ENCODE measurements at regions not wholly inside any gene's neighbourhood (a gene's known extent, or its start where the extent isn't known, plus 50 kb on each side); places are given as distances from the start of the nearest gene placed in this dataset.

GRCh38 chr3:76038949-76039348 is 253.6 kb upstream of the ZNF717 start:
- Histone ChIP-seq H3K4me1 (ENCODE audit: control insufficient read depth in 1 of 2, insufficient read depth in 2 of 2, low read length in 2 of 2) (no peaks in the 10 kb centered on the region), H3K9me3 (ENCODE audit: control insufficient read depth in 1 of 2, low read length in 2 of 2) (no peaks in the 10 kb centered on the region), H3K27me3 (ENCODE audit: low read depth, low read length) (no peaks in the 10 kb centered on the region), H3K36me3 (ENCODE audit: control insufficient read depth in 1 of 2, insufficient read depth in 2 of 2, low read length in 2 of 2) (no peaks in the 10 kb centered on the region), H3K4me3 (ENCODE audit: low read depth in 1 of 2, low read length in 2 of 2) (no peak overlapping the region), H3K27ac (ENCODE audit: low read length) (no peak overlapping the region)

GRCh38 chr3:76039431-76039830 is 254.1 kb upstream of the ZNF717 start:
- Histone ChIP-seq H3K4me3 (ENCODE audit: low read depth in 1 of 2, low read length in 2 of 2) (no peak overlapping the region), H3K9me3 (ENCODE audit: control insufficient read depth in 1 of 2, low read length in 2 of 2) (no peaks in the 10 kb centered on the region), H3K27me3 (ENCODE audit: low read depth, low read length) (no peaks in the 10 kb centered on the region), H3K27ac (ENCODE audit: low read length) (no peak overlapping the region), H3K4me1 (ENCODE audit: control insufficient read depth in 1 of 2, insufficient read depth in 2 of 2, low read length in 2 of 2) (no peaks in the 10 kb centered on the region), H3K36me3 (ENCODE audit: control insufficient read depth in 1 of 2, insufficient read depth in 2 of 2, low read length in 2 of 2) (no peaks in the 10 kb centered on the region)

- Histone ChIP-seq H3K27me3 (ENCODE audit: low read depth, low read length) (no peaks in the 10 kb centered on the region), H3K9me3 (ENCODE audit: control insufficient read depth in 1 of 2, low read length in 2 of 2) (no peaks in the 10 kb centered on the region), H3K4me3 (ENCODE audit: low read depth in 1 of 2, low read length in 2 of 2) (no peak overlapping the region), H3K36me3 (ENCODE audit: control insufficient read depth in 1 of 2, insufficient read depth in 2 of 2, low read length in 2 of 2) (no peaks in the 10 kb centered on the region), H3K4me1 (ENCODE audit: control insufficient read depth in 1 of 2, insufficient read depth in 2 of 2, low read length in 2 of 2) (no peaks in the 10 kb centered on the region), H3K27ac (ENCODE audit: low read length) (no peak overlapping the region)
Measured at GRCh38 chr3:76040946-76041345, 255.6 kb upstream of the ZNF717 start.

GRCh38 chr3:76043746-76044145 is 258.4 kb upstream of the ZNF717 start:
- H3K4me1 ChIP-seq (ENCODE audit: control insufficient read depth in 1 of 2, insufficient read depth in 2 of 2, low read length in 2 of 2) = no peaks in the 10 kb centered on the region
- no peaks in the 10 kb centered on the region for H3K9me3 ChIP-seq (ENCODE audit: control insufficient read depth in 1 of 2, low read length in 2 of 2)
- H3K27ac ChIP-seq (ENCODE audit: low read length) = no peak overlapping the region
- H3K27me3 ChIP-seq (ENCODE audit: low read depth, low read length) = no peaks in the 10 kb centered on the region
- H3K4me3 ChIP-seq (ENCODE audit: low read depth in 1 of 2, low read length in 2 of 2) = no peak overlapping the region
- H3K36me3 ChIP-seq (ENCODE audit: control insufficient read depth in 1 of 2, insufficient read depth in 2 of 2, low read length in 2 of 2) = no peaks in the 10 kb centered on the region

GRCh38 chr3:76044601-76045600 is 259.6 kb upstream of the ZNF717 start:
- Histone ChIP-seq H3K27me3 (ENCODE audit: low read depth, low read length) (no peaks in the 10 kb centered on the region), H3K4me1 (ENCODE audit: control insufficient read depth in 1 of 2, insufficient read depth in 2 of 2, low read length in 2 of 2) (no peaks in the 10 kb centered on the region), H3K27ac (ENCODE audit: low read length) (no peak overlapping the region), H3K9me3 (ENCODE audit: control insufficient read depth in 1 of 2, low read length in 2 of 2) (no peaks in the 10 kb centered on the region), H3K4me3 (ENCODE audit: low read depth in 1 of 2, low read length in 2 of 2) (no peak overlapping the region), H3K36me3 (ENCODE audit: control insufficient read depth in 1 of 2, insufficient read depth in 2 of 2, low read length in 2 of 2) (no peaks in the 10 kb centered on the region)

GRCh38 chr3:76047368-76047767 is 262.0 kb upstream of the ZNF717 start:
- H3K4me1 ChIP-seq (ENCODE audit: control insufficient read depth in 1 of 2, insufficient read depth in 2 of 2, low read length in 2 of 2) = no peaks in the 10 kb centered on the region
- no peak overlapping the region for H3K27ac ChIP-seq (ENCODE audit: low read length)
- no peaks in the 10 kb centered on the region for H3K9me3 ChIP-seq (ENCODE audit: control insufficient read depth in 1 of 2, low read length in 2 of 2)
- no peaks in the 10 kb centered on the region for H3K36me3 ChIP-seq (ENCODE audit: control insufficient read depth in 1 of 2, insufficient read depth in 2 of 2, low read length in 2 of 2)
- H3K4me3 ChIP-seq (ENCODE audit: low read depth in 1 of 2, low read length in 2 of 2) = no peak overlapping the region
- no peaks in the 10 kb centered on the region for H3K27me3 ChIP-seq (ENCODE audit: low read depth, low read length)

GRCh38 chr3:76049776-76050175 is 264.4 kb upstream of the ZNF717 start:
- H3K36me3 ChIP-seq (ENCODE audit: control insufficient read depth in 1 of 2, insufficient read depth in 2 of 2, low read length in 2 of 2) = no peaks in the 10 kb centered on the region
- no peaks in the 10 kb centered on the region for H3K27me3 ChIP-seq (ENCODE audit: low read depth, low read length)
- H3K27ac ChIP-seq (ENCODE audit: low read length) = no peak overlapping the region
- no peak overlapping the region for H3K4me3 ChIP-seq (ENCODE audit: low read depth in 1 of 2, low read length in 2 of 2)
- H3K9me3 ChIP-seq (ENCODE audit: control insufficient read depth in 1 of 2, low read length in 2 of 2) = no peaks in the 10 kb centered on the region
- H3K4me1 ChIP-seq (ENCODE audit: control insufficient read depth in 1 of 2, insufficient read depth in 2 of 2, low read length in 2 of 2) = no peaks in the 10 kb centered on the region

- Histone ChIP-seq H3K27me3 (ENCODE audit: low read depth, low read length) (no peaks in the 10 kb centered on the region), H3K27ac (ENCODE audit: low read length) (no peak overlapping the region), H3K4me3 (ENCODE audit: low read depth in 1 of 2, low read length in 2 of 2) (no peak overlapping the region), H3K9me3 (ENCODE audit: control insufficient read depth in 1 of 2, low read length in 2 of 2) (no peaks in the 10 kb centered on the region), H3K36me3 (ENCODE audit: control insufficient read depth in 1 of 2, insufficient read depth in 2 of 2, low read length in 2 of 2) (no peaks in the 10 kb centered on the region), H3K4me1 (ENCODE audit: control insufficient read depth in 1 of 2, insufficient read depth in 2 of 2, low read length in 2 of 2) (no peaks in the 10 kb centered on the region)
Measured at GRCh38 chr3:76051145-76051544, 265.8 kb upstream of the ZNF717 start.

- H3K27me3 ChIP-seq (ENCODE audit: low read depth, low read length) = no peaks in the 10 kb centered on the region
- H3K9me3 ChIP-seq (ENCODE audit: control insufficient read depth in 1 of 2, low read length in 2 of 2) = no peaks in the 10 kb centered on the region
- no peaks in the 10 kb centered on the region for H3K4me1 ChIP-seq (ENCODE audit: control insufficient read depth in 1 of 2, insufficient read depth in 2 of 2, low read length in 2 of 2)
- no peaks in the 10 kb centered on the region for H3K36me3 ChIP-seq (ENCODE audit: control insufficient read depth in 1 of 2, insufficient read depth in 2 of 2, low read length in 2 of 2)
- no peak overlapping the region for H3K4me3 ChIP-seq (ENCODE audit: low read depth in 1 of 2, low read length in 2 of 2)
- H3K27ac ChIP-seq (ENCODE audit: low read length) = no peak overlapping the region
Measured at GRCh38 chr3:76054404-76054803, 269.1 kb upstream of the ZNF717 start.

- no peaks in the 10 kb centered on the region for H3K4me1 ChIP-seq (ENCODE audit: control insufficient read depth in 1 of 2, insufficient read depth in 2 of 2, low read length in 2 of 2)
- no peaks in the 10 kb centered on the region for H3K27me3 ChIP-seq (ENCODE audit: low read depth, low read length)
- H3K9me3 ChIP-seq (ENCODE audit: control insufficient read depth in 1 of 2, low read length in 2 of 2) = peaks cover 0 to 4% of the 10 kb centered on the region in 2 donors
- no peak overlapping the region for H3K27ac ChIP-seq (ENCODE audit: low read length)
- no peak overlapping the region for H3K4me3 ChIP-seq (ENCODE audit: low read depth in 1 of 2, low read length in 2 of 2)
- no peaks in the 10 kb centered on the region for H3K36me3 ChIP-seq (ENCODE audit: control insufficient read depth in 1 of 2, insufficient read depth in 2 of 2, low read length in 2 of 2)
Measured at GRCh38 chr3:76061654-76062053, 276.3 kb upstream of the ZNF717 start.

GRCh38 chr3:76063019-76063418 is 277.7 kb upstream of the ZNF717 start:
- Histone ChIP-seq H3K36me3 (ENCODE audit: control insufficient read depth in 1 of 2, insufficient read depth in 2 of 2, low read length in 2 of 2) (no peaks in the 10 kb centered on the region), H3K4me3 (ENCODE audit: low read depth in 1 of 2, low read length in 2 of 2) (no peak overlapping the region), H3K27ac (ENCODE audit: low read length) (no peak overlapping the region), H3K27me3 (ENCODE audit: low read depth, low read length) (no peaks in the 10 kb centered on the region), H3K4me1 (ENCODE audit: control insufficient read depth in 1 of 2, insufficient read depth in 2 of 2, low read length in 2 of 2) (no peaks in the 10 kb centered on the region), H3K9me3 (ENCODE audit: control insufficient read depth in 1 of 2, low read length in 2 of 2) (peaks cover 0 to 4% of the 10 kb centered on the region in 2 donors)

- Histone ChIP-seq H3K27me3 (ENCODE audit: low read depth, low read length) (no peaks in the 10 kb centered on the region), H3K9me3 (ENCODE audit: control insufficient read depth in 1 of 2, low read length in 2 of 2) (peaks cover 0 to 4% of the 10 kb centered on the region in 2 donors), H3K27ac (ENCODE audit: low read length) (no peak overlapping the region), H3K36me3 (ENCODE audit: control insufficient read depth in 1 of 2, insufficient read depth in 2 of 2, low read length in 2 of 2) (no peaks in the 10 kb centered on the region), H3K4me1 (ENCODE audit: control insufficient read depth in 1 of 2, insufficient read depth in 2 of 2, low read length in 2 of 2) (no peaks in the 10 kb centered on the region), H3K4me3 (ENCODE audit: low read depth in 1 of 2, low read length in 2 of 2) (no peak overlapping the region)
Measured at GRCh38 chr3:76063811-76064210, 278.5 kb upstream of the ZNF717 start.
